ENCODE measurements at regions not wholly inside any gene's neighbourhood (a gene's known extent, or its start where the extent isn't known, plus 50 kb on each side); places are given as distances from the start of the nearest gene placed in this dataset.
"Not testable (repeated sequence)": the region's sequence is repeated elsewhere in the genome, so short reads cannot be mapped to it uniquely, and the experiment has no call there.

- DNase-seq, result no peak
These were observed 1761.3 kb upstream of the IGFBP7 start for GRCh38 chr4:58871509-58871908.

DNA sequence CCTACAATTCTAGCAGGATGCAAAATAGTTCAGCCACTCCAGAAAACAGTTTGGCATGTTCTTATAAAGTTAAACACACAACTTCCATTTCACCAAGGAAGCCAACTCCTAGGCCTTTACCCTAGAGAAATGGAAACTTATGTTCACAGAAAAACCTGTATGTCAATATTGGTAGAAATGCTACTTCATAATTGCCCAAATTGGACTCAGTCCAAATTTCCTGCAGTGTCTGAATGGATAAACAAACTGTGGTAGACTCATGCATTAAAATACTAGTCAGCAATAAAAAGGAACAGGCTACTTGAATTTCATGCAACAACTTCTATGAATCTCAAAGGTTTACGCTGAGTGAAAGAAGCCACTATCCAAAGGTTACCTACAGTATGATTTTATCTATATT, 1738.8 kb upstream of the IGFBP7 start:
- no peak for DNase-seq

GRCh38 chr4:58843455-58843854, 1733.3 kb upstream of the IGFBP7 start:
- DNase-seq, result no peak

- DNase-seq, result no peak
These were observed 1722.9 kb upstream of the IGFBP7 start for GRCh38 chr4:58833126-58833525.

DNA sequence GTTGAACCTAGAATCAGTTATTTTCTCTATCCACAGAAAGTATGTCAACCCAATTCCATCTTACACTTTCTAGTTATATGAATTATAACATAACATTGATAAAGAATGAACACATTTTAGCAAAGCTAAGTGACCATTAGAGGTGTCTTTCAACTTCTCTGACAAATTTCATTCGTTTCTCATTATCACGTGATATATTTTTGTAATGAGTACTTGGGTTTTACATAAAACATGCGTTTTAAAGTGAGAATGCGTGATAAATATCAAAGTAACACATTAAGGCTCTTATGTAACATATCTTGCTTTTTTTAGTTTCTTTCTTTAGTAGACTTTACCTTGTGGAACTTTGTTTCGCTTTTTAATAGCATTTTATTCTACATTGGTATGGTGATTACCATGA, 1715.1 kb upstream of the IGFBP7 start:
- no peak for DNase-seq

GRCh38 chr4:58818560-58818959, 1708.4 kb upstream of the IGFBP7 start:
- DNase-seq, result not testable (repeated sequence)

GRCh38 chr4:58809948-58810347, 1699.8 kb upstream of the IGFBP7 start:
- peak; percentile 45 for DNase-seq

DNA sequence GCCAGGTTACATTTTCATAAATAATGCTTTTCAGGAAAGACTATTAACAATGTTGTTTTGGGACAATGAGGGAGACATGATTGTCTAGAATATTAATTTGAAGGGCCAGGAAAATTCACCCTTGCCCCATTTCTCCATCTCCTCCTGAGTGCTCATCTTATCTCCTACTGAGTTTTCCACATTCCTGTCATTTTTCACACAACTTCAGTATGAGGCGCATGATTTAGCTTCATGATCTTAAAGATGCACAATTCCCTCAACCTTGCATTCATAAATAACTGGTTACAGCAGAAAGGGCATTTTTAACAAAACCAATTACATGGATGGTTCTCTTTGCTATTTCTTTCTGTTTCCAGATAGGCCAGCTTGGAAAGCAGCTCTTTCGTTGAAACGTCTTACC, 1699.2 kb upstream of the IGFBP7 start:
- peak; percentile 62 for DNase-seq

DNA sequence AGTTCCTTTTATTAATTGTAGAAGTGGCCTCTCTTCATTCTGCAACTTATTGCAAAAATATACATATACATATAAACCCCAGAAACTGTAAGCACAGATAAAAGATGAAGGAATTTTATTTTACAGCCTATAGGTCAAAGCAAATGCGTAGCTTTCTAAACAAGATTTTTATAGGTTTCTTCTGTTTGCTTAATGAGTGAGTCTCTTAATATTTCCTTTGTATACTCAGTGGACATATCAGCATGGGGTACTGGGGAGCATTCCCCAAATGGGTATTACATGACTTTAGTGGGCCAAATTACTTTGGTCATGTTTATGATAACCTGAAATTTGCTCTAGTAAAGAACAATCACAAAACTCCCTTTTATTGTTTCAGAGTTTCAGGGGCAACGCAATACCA, 1698.6 kb upstream of the IGFBP7 start:
- DNase-seq, result no peak

DNA sequence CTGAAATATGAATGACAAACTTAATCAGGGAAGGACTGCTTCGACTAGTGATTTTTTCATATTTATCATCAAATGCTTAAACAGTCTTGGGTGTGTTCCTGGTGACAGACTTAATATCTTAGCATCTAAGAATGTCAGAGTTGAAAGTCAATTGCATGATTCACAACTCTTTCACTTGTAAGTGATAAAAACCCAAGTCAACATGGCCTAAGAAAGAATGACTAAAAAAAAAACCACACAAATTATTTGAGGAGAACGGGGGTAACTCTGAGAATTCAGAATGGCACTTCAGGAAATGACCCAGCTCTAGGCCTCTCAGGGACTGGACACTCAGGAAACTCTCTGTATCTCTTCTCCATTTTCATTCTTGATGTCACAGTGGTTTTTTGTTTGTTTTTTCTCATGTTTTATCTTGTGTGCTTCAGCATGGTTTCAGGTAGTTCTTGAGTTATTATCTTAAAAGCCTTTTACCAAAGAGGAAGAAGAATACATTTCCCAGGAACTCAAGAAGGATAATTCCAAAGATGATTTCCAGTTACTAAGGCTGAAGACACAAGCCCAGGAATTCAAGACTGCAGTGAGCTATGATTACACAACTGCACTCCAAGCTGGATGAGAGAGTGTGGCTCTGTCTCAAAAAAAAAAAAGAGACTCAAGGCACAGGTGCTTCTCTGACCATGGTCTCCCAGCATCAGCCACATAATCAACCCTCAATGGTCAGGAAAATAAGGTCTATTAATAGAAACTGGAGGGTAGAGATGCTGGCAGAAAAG, 1697.8 kb upstream of the IGFBP7 start:
- DNase-seq, result peak; percentile 62

DNA sequence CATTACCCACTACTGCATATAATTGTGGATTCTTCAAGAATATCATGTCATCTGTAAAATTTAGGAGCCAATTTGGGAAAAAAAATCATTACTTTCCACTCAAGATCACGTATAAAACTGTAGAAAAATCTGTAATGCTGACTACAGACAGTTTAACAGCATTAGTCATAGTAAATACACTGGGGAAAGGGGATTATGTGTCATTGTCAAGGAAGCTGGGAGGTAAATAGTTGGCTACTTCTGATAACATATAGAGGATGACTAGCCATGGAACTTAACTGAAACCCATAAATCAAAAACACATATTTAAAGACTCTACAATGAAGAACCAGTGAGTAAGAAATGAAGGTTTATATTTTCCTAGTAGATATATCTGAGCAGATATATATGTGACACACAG, 1666.4 kb upstream of the IGFBP7 start:
- peak; percentile 77 for DNase-seq

DNA sequence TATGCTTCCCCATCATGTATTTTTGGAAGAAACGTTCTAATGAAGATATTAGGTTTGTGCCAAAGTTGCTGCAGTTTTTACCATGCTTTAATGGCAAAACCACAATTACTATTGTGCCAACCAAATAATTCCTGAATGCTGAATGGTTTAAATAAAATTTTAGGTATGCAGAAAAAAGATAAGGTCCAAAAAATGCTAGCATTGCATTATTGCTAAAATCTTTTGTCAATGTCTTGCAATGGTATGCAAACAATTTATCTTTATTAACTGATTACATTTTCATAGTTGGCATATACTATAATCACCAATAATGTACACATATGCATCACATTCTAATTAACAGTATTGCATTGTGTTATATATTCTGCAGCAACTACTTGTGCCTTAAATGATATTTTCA, 1657.4 kb upstream of the IGFBP7 start:
- peak; percentile 21 for DNase-seq

GRCh38 chr4:58766763-58767162, 1656.6 kb upstream of the IGFBP7 start:
- DNase-seq, result no peak

- no peak for DNase-seq
These were observed 1651.4 kb upstream of the IGFBP7 start for GRCh38 chr4:58761563-58761962.

DNA sequence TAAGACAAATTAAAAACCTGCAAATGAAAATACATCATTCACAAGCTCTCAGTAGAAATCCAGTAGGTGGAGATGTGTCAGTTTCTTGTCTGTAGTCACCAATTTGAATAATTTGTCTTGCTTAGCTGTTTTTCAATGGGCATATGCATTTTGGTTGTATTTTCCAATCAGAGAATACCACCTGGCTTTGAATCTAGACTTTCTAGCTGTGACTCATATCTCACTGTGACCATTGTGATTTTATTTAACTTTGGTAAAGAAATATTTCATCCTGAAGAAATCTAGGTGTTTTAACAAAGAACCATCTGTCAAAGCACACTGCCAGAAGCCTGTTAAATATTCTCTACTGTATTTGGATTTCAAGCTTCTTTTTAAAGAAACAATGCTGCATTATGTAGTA, 1650.6 kb upstream of the IGFBP7 start:
- DNase-seq, result no peak

DNA sequence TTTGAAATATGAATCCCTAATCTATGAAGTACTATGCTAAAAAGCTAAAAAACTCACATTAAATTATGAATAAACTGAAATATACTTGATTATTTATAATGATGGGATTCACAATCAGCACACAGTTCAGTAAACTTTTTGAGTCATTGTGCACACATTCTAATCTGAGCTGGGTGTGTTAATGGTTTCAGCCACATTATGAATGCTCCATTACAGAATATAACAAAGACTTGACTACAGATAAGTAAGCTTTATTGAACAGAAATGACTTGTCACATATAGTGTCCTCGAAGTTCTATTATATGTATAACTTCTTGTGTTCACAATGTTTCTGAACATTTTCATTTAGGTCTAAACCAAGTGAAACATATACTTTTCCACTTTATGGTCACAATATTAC, 1649.9 kb upstream of the IGFBP7 start:
- no peak for DNase-seq

DNA sequence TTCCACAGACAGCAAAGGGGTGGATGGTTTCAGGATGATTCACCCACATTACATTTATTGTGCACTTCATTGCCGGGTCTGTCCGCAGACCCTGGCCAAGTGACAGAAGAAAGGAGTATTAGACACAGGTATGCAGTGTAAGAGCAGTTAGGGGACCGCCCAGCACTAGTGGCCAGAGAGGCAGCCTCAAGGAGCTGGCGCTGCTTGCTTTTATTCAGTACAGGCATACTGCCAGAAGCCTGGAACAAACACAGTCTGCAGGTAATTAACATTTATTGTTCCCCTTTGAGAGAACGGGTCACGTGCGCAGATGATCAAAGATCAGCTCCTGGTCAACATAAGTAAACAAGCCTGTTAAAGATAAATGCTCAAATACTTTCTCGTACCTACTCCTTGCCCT, 1639.0 kb upstream of the IGFBP7 start:
- no peak for DNase-seq

DNA sequence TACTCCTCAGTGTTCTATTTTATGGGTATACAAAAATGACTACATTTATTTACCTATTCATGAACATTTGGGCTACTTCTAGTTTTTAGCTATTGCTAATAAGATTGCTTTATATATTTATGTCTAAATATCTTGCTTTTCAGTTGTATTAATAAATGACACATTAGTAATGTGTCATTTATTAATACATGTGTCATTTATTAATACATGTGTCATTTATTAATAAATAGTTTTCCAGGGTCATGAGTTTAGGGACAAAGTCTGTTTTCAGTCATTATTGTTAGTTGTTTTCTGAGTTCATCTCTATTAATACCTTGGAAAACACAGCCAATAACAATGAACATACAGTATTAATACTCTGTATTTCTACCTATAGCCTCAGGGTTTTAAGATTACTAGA, 1630.7 kb upstream of the IGFBP7 start:
- no peak for DNase-seq

GRCh38 chr4:58739275-58739674, 1629.1 kb upstream of the IGFBP7 start:
- no peak for DNase-seq

GRCh38 chr4:58738375-58738774, 1628.2 kb upstream of the IGFBP7 start:
- no peak for DNase-seq

- no peak for DNase-seq
These were observed 1624.0 kb upstream of the IGFBP7 start for GRCh38 chr4:58734030-58734674.

- no peak for DNase-seq
These were observed 1622.8 kb upstream of the IGFBP7 start for GRCh38 chr4:58732973-58733372.

DNA sequence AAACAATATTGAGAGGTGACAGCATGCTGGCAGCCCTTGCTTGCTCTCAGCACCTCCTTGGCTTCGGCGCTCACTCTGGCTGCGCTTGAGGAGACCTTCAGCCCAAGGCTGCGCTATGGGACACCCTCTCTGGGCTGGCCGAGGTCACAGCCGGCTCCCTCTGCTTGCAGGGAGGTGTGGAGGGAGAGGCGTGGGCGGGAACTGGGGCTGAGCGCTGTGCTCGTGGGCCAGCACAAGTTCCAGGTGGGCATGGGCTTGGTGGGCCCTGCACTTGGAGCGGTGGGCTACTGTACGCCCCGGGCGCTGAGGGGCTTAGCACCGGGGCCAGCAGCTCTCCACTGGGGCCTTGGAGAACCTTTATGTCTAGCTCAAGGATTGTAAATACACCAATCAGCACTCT, 1613.8 kb upstream of the IGFBP7 start:
- no peak for DNase-seq

DNA sequence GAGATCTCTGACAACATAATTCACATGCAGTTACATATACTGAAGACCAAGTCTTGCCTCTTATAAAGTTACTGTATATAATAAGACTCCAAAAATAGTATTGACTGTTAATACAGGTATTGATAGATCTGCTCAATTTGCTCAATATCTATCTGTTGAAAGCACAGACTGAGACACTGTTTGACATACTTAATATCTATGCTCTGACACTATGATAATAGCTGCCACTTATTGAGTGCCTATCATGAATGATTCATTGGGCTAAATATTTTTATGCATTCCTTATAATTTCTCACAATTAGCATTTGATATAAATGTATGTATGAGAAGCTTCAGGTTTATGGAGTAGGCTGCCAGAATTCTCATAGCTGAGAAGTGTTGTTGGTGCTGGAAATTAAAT, 1600.9 kb upstream of the IGFBP7 start:
- DNase-seq, result no peak

- no peak for DNase-seq
These were observed 1578.4 kb upstream of the IGFBP7 start for GRCh38 chr4:58688568-58688967.
